ENCODE measurements at regions not wholly inside any gene's neighbourhood (a gene's known extent, or its start where the extent isn't known, plus 50 kb on each side); places are given as distances from the start of the nearest gene placed in this dataset.

DNA sequence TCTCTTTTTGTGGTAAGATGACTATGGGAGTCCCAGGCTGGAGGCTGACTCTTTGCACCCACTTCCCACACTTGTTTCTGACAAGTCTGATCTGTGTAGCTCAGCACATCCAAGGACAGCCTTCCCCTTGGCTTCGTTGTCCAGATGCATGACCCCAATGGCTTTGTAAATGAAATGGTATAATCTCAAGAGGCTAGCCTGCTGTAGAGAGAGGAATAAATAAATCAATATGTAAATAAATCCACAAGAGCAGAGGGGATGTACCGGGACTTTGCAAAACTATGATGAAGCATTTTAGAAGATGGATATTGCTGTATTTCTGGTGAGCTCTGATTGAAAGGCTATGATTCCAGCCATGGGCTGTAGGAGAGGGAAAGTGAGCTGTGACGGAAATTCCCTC lies 79.9 kb upstream of the NEO1 start:
- TF ChIP-seq, protein P1, sequence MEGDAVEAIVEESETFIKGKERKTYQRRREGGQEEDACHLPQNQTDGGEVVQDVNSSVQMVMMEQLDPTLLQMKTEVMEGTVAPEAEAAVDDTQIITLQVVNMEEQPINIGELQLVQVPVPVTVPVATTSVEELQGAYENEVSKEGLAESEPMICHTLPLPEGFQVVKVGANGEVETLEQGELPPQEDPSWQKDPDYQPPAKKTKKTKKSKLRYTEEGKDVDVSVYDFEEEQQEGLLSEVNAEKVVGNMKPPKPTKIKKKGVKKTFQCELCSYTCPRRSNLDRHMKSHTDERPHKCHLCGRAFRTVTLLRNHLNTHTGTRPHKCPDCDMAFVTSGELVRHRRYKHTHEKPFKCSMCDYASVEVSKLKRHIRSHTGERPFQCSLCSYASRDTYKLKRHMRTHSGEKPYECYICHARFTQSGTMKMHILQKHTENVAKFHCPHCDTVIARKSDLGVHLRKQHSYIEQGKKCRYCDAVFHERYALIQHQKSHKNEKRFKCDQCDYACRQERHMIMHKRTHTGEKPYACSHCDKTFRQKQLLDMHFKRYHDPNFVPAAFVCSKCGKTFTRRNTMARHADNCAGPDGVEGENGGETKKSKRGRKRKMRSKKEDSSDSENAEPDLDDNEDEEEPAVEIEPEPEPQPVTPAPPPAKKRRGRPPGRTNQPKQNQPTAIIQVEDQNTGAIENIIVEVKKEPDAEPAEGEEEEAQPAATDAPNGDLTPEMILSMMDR (conservative IDR thresholded peaks at IDR 0.05; ENCODE audit: low read length), result no peak
- TF ChIP-seq EZH2phosphoT487 (IDR thresholded peaks at IDR 0.05; ENCODE audit: borderline replicate concordance, low read depth, low read length), result no peak
